IPS DF 6.9 (cell line): ENCODE measurements at regions not wholly inside any gene's neighbourhood (a gene's known extent, or its start where the extent isn't known, plus 50 kb on each side); places are given as distances from the start of the nearest gene placed in this dataset.

Experiments
- DNase-seq: peaks from one replicate; pipeline ENCODE4 v3.0.0-alpha.2; 2013; ENCODE audit warnings: low read depth, low spot score
- H3K27ac ChIP-seq: one replicate; pipeline ENCODE4 v1.5.1; 2013; ENCODE audit warnings: low read length, control low read depth
- H3K27me3 ChIP-seq: 2 replicates; pipeline ENCODE4 v1.6.1; 2013; ENCODE audit warnings: mild to moderate bottlenecking, low read length; ENCODE audit not compliant: control insufficient read depth, insufficient read depth
- H3K36me3 ChIP-seq: 2 replicates; pipeline ENCODE4 v1.6.1; 2013; ENCODE audit warnings: low read length; ENCODE audit not compliant: control insufficient read depth, insufficient read depth
- H3K4me1 ChIP-seq: 2 replicates; pipeline ENCODE4 v1.6.1; 2013; ENCODE audit warnings: low read length; ENCODE audit not compliant: control insufficient read depth, insufficient read depth
- H3K4me3 ChIP-seq: 2 replicates; pipeline ENCODE4 v1.5.1; 2013; ENCODE audit warnings: mild to moderate bottlenecking, low read length
- H3K9me3 ChIP-seq: 2 replicates; pipeline ENCODE4 v1.6.1; 2013; ENCODE audit warnings: low read length, inconsistent platforms; ENCODE audit not compliant: control insufficient read depth, insufficient read depth
- WGBS: extraction: QIAGEN DNeasy Blood & Tissue Kit; methylation state at CpG from one replicate; pipeline ENCODE4 v1.1.7; 2013; ENCODE audit warnings: mixed read lengths, missing lambda C conversion rate; ENCODE audit not compliant: insufficient read length, insufficient coverage; 5-methylcytosine and 5-hydroxymethylcytosine counted together

DNA sequence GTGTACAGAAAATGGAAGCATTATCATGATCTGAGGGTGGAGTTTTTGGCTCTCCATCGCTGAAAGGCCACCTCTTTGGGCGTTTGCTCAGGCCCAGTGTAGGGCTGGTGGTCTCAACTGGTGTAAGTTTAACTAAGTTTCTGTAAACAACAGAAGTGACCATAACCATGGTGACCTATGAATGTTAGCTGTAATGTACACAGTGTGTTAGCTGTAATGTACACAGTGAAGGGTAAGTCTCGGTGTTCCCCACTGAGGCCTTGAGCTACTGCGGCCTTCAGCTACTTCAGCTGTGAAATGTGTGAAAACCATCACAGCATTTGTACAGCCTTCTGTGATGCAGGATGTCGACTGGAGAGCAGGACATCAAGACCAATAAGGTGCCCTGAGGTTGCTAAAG, 185.2 kb downstream of the MYLK4 start:
- WGBS: no CpG with 5 or more reads among the region's 5 CpGs
- H3K27ac ChIP-seq: no peak overlapping the region

DNA sequence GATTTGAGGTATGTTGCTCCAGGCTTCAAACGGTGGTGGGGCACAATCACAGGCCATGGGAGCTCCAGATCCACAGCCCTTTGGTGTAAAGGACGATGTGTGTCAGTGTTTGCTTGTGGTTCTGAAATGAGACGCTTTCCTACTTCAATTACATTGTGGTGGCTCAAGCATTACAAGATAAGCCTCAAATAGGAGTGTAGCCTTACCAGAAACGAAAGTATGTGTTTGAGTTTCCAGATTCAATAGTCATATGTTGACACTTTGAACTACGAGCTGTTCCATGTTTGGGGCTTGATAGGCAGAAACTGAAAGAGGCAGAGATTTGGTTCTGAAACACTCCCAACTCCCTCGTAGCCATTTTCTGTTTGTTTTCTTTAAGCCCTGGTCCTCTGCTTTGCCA, 187.1 kb downstream of the MYLK4 start:
- no peak for DNase-seq
- H3K9me3 ChIP-seq: no peaks in the 10 kb centered on the region
- H3K36me3 ChIP-seq: no peaks in the 10 kb centered on the region
- H3K4me3 ChIP-seq: no peak overlapping the region
- no peak overlapping the region for H3K27ac ChIP-seq
- WGBS: no CpG with 5 or more reads among the region's 6 CpGs
- H3K4me1 ChIP-seq: no peaks in the 10 kb centered on the region
- H3K27me3 ChIP-seq: no peaks in the 10 kb centered on the region

More for the DNA sequence above, 185.2 kb downstream of the MYLK4 start:
- Histone ChIP-seq H3K36me3 (no peaks in the 10 kb centered on the region), H3K27me3 (no peaks in the 10 kb centered on the region), H3K4me1 (no peaks in the 10 kb centered on the region), H3K9me3 (no peaks in the 10 kb centered on the region), H3K4me3 (no peak overlapping the region)
- DNase-seq: no peak

DNA sequence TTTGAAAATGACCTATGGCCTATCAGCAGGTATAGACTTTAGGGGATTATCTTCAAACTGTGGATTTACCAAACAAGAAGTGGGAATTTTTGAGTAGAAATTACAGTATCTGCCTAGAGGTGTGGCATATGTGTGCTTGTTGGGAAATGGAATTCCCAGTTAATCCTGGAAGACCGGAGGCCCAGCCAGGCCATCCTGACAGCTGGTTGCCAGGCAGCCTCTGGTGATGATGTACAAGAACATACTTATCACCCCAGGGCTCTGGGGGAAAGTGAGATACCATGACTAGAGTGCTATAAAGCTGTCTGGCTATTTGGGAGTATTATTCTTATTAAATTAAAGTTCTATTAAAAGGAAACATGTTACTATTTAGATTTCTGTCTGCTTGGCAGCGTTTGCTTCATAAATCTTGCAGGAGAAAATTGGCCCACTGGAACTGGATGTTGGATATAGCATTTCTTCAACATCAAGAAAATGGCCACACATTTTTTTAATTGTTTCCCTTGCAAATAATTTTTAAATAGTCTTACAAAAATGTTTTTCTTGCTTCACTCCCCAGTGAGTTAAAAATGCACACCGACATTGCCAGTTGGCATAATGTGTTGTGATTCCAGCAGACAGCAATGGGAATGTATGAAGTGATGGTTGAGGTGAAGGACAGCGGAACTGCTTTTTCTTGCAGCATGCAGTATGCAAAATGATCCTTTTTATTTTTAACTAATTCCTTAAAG, 187.8 kb downstream of the MYLK4 start:
- Histone ChIP-seq H3K36me3 (no peaks in the 10 kb centered on the region), H3K9me3 (no peaks in the 10 kb centered on the region), H3K27me3 (no peaks in the 10 kb centered on the region), H3K27ac (no peak overlapping the region), H3K4me3 (no peak overlapping the region), H3K4me1 (peaks cover 1% of the 10 kb centered on the region; the same call in 1 of the 2 replicates)
- DNase-seq: no peak
- WGBS: no CpG with 5 or more reads among the region's 4 CpGs

DNA sequence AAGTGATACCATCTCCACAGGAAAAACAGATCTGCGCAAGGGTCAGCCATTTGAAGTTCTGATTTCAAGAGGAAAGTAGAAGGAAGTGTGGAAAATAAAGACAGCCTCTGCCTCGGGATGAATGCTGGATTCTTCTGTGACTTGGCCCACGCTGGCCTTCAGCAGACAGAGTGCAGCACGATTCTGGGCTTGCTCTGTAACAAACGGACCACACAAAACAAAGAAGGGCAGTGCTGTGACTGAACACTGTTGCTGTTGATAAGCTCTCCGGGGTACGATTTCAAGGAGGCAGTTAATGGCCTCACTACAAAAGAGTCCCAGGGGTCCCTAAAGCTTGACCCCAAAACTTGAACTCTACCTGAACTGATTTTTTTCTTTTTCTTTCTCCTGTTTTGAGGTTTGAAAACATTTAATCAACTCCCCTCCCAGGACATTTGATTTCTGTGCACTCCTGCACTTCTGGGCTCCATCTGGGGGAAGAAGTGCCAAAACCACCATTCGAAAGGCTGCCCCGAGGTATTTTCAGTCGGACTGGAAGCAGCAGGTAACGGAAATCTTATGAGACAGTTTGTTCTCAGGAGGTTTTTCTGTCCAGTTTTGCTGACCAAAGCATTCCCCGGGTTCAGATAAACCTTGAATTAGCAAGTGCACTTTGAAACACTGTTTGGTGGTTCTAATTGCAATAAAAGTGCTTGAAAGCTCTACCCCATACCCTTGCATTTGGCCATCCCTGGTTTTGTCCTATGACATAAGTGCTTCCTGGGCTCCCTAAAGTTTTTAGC, 189.6 kb downstream of the MYLK4 start:
- H3K4me3 ChIP-seq: no peak overlapping the region
- WGBS: no CpG with 5 or more reads among the region's 12 CpGs
- H3K4me1 ChIP-seq: peaks cover 1% of the 10 kb centered on the region; the same call in 1 of the 2 replicates
- H3K27me3 ChIP-seq: no peaks in the 10 kb centered on the region
- no peak for DNase-seq
- no peaks in the 10 kb centered on the region for H3K36me3 ChIP-seq
- no peaks in the 10 kb centered on the region for H3K9me3 ChIP-seq
- no peak overlapping the region for H3K27ac ChIP-seq

DNA sequence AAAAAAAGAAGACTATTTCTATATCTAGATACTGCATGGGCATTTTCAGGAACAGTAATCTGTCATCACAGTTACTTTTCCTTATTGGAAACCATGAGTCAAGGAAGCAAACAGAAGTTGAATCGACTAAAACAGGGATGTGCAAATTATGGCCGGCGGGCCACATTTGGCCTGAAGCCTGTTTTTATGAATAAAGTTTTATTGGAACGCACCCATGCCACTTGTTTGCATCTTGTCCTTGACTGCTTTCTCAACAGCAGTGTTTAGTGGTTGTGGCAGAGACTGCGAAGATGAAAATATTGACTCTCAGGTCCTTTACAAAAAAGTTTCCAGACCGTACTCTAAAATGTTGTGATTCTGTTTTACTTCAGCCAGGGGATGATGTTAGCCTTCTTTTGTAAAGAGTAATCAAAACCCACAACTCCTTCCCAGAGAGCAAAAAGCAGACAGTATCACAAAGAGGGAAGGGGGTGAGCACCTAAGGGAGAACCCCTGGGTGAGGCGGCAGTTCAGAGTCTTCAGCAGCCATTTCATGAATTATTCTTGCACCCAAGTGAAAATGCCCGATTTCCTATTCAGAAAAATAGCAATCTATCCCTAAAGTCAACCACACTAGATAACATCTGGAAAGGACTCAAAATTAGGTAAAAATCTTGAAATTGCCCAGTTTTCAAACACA, 190.4 kb downstream of the MYLK4 start:
- WGBS: no CpG with 5 or more reads among the region's 8 CpGs
- Histone ChIP-seq H3K27ac (no peak overlapping the region), H3K4me1 (peaks cover 1% of the 10 kb centered on the region; the same call in 1 of the 2 replicates), H3K36me3 (no peaks in the 10 kb centered on the region), H3K4me3 (no peak overlapping the region), H3K9me3 (no peaks in the 10 kb centered on the region), H3K27me3 (no peaks in the 10 kb centered on the region)
- DNase-seq: no peak

DNA sequence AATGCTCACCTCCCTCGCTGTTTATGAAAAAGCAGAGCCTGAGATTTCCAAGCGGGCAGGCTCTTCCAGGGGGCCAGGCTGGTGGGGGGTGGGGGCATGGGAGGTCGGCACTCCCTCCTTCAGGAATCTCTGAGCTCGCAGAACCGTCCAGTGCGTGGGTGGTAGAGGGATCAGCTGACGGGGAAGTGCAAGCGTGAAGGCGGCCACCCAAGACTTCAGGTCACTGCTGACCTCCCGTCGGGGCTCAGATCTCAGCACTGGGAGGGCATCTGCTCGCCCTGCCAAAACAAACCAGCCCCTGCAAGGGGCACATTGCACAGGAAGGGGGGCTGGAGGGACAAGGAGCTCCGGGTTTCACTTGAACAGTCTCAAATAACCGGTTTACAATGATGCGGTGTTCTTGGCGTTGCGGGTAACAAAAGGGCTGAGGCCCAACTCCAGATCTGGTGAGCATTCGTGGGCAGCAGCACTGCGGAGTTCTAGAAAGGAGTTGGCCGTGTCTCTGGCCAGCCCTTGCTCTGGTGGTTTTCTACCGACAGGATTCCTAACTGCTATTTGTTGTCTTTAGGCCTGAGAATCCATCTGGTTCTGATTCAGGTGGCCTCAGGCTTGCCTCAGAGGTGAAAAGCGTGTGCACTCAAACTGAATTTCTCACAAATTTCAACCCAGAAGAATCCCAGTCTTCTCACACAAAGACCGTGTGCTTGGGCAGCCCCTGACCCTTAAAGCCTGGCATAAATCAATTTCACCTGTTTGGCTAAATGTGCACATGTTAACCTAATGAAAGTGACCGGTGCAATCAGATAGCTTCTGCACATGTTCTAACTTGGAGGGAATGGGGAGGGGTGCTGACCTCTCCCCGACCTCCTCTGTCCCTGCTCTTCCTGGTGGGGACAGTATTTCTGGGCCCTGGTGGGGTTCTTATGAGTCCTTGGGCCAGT, 191.6 kb downstream of the MYLK4 start:
- no peak for DNase-seq
- H3K36me3 ChIP-seq: no peaks in the 10 kb centered on the region
- no peak overlapping the region for H3K4me3 ChIP-seq
- H3K27me3 ChIP-seq: no peaks in the 10 kb centered on the region
- no peak overlapping the region for H3K27ac ChIP-seq
- peaks cover 1% of the 10 kb centered on the region; the same call in 1 of the 2 replicates for H3K4me1 ChIP-seq
- no CpG with 5 or more reads among the region's 25 CpGs for WGBS
- no peaks in the 10 kb centered on the region for H3K9me3 ChIP-seq

DNA sequence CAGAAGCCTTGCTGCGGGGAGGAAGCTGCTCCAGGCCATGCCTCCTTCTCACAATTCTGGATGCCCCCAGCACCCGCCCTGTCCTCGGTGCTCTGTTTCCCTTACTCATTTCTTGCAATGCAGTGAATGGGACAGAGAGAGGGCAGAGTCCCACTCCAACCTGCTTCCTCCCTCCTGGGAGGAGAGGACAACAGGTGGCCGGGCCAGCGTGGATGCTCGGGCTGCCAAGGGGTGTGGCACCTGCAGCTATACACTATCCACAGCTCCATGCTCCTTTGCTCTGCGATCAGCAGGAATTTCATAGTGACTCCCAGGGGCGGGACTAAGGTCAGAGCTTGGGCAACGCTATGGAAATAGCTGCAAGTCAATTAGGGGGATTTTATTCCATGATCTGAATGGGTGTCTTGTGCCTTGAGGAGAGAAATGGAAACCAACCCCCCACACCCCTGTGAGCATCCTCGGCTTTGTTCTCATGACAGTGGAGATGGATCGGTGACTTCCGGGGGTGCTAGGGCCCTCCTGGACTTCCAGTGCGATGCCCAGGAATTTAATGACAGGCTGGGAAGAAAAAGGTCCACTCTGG, 192.5 kb downstream of the MYLK4 start:
- no peaks in the 10 kb centered on the region for H3K27me3 ChIP-seq
- H3K4me1 ChIP-seq: peaks cover 1% of the 10 kb centered on the region; the same call in 1 of the 2 replicates
- H3K27ac ChIP-seq: no peak overlapping the region
- DNase-seq: no peak
- no peak overlapping the region for H3K4me3 ChIP-seq
- WGBS: no CpG with 5 or more reads among the region's 13 CpGs
- no peaks in the 10 kb centered on the region for H3K9me3 ChIP-seq
- H3K36me3 ChIP-seq: no peaks in the 10 kb centered on the region

DNA sequence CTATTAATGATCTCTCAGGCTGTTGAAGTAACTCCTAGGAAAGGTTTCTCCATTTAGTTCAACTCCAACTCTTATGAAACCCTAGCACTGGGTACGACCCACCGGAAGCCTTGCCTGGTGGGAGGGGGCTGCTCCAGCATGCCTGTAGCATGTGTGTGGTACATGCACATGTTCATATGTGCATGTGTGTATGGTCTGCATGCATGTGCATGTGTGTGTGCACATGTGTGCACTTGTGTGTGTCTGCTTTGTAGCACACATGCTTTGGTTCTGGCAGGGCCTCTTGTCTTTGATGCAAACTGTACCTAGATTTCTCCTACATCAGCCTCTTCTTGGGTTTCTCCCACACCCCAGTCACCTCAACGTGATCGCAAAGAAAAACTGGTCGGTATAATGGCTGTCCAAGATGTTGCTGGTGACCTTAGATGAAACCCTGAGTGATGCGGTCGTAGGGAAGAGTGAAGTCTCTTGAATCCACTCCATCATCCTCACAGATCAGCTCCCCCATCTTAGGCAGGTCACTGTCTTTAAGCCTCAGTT, 193.5 kb downstream of the MYLK4 start:
- no CpG with 5 or more reads among the region's 7 CpGs for WGBS
- Histone ChIP-seq H3K27me3 (no peaks in the 10 kb centered on the region), H3K4me1 (peaks cover 1% of the 10 kb centered on the region; the same call in 1 of the 2 replicates)

DNA sequence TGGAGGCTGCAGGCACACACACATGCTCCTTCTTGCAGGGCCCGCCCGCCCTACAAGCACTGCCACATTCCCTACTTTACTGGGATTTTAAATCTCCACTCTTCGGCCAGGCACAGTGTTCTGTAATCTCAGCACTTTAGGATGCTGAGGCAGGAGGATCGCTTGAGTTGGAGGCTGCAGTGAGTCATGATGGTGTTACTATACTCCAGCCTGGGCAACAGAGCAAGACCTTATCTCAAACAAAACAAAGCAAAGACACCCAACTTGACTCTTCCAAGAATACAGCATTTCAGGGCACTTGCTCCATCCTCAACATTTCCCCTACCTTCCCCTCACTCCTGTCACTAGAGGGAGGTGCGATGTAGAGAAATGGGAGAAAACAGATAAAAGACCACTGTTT, 194.0 kb downstream of the MYLK4 start:
- no peak for DNase-seq
- no CpG with 5 or more reads among the region's 5 CpGs for WGBS
- Histone ChIP-seq H3K27ac (no peak overlapping the region), H3K36me3 (no peaks in the 10 kb centered on the region), H3K4me1 (peaks cover 1% of the 10 kb centered on the region; the same call in 1 of the 2 replicates), H3K9me3 (no peaks in the 10 kb centered on the region), H3K4me3 (no peak overlapping the region), H3K27me3 (no peaks in the 10 kb centered on the region)

More for the DNA sequence above, 193.5 kb downstream of the MYLK4 start:
- H3K9me3 ChIP-seq: no peaks in the 10 kb centered on the region
- no peak overlapping the region for H3K4me3 ChIP-seq
- DNase-seq: no peak
- no peak overlapping the region for H3K27ac ChIP-seq
- no peaks in the 10 kb centered on the region for H3K36me3 ChIP-seq
